ENCODE measurements at regions not wholly inside any gene's neighbourhood (a gene's known extent, or its start where the extent isn't known, plus 50 kb on each side); places are given as distances from the start of the nearest gene placed in this dataset.

GRCh38 chr5:56369361-56369811, 136.3 kb upstream of the ANKRD55 start:
- Histone ChIP-seq H3K4me3 (no peak overlapping the region), H3K27me3 (no peaks in the 10 kb centered on the region), H3K9me3 (no peaks in the 10 kb centered on the region), H3K36me3 (no peaks in the 10 kb centered on the region), H3K27ac (no peak overlapping the region), H3K4me1 (no peaks in the 10 kb centered on the region)
- DNase-seq (no peak), ATAC-seq (no peak)
- intact Hi-C loops (cut with DNase I), result no loop called here
- no peak for TF ChIP-seq CTCF (IDR thresholded peaks at IDR 0.05)

DNA sequence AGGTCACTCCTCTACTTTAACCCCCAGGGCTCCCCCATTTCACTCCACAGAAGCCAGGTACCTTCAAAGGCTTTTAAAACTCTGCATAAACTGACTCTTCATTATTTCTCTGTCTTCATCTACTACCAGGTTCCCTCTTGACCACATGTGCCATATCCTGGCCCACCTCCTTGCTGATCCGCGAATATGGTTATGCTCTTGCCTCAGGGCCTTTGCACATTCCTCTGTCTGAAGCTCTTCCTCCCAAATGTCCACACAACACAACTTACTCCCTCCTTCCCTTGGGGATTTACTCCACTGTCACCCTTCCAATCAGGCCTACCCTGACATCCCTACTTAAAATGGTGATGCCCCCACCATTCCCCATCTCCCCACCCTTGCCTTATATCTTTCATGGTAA, 134.6 kb upstream of the ANKRD55 start:
- Histone ChIP-seq H3K4me3 (no peak overlapping the region), H3K27me3 (no peaks in the 10 kb centered on the region), H3K9me3 (no peaks in the 10 kb centered on the region), H3K4me1 (no peaks in the 10 kb centered on the region), H3K27ac (no peak overlapping the region), H3K36me3 (no peaks in the 10 kb centered on the region)
- intact Hi-C loops (cut with DNase I), result no loop called here
- DNase-seq (no peak), ATAC-seq (no peak)
- no peak for TF ChIP-seq CTCF (IDR thresholded peaks at IDR 0.05)

GRCh38 chr5:56366986-56367385, 133.9 kb upstream of the ANKRD55 start:
- no peak for ATAC-seq
- no peak for TF ChIP-seq CTCF (IDR thresholded peaks at IDR 0.05)
- no peak overlapping the region for H3K27ac ChIP-seq
- no peaks in the 10 kb centered on the region for H3K9me3 ChIP-seq
- H3K4me1 ChIP-seq, result no peaks in the 10 kb centered on the region
- no peaks in the 10 kb centered on the region for H3K27me3 ChIP-seq
- no peak overlapping the region for H3K4me3 ChIP-seq
- H3K36me3 ChIP-seq, result no peaks in the 10 kb centered on the region
- no peak for DNase-seq
- intact Hi-C loops (cut with DNase I), result no loop called here

DNA sequence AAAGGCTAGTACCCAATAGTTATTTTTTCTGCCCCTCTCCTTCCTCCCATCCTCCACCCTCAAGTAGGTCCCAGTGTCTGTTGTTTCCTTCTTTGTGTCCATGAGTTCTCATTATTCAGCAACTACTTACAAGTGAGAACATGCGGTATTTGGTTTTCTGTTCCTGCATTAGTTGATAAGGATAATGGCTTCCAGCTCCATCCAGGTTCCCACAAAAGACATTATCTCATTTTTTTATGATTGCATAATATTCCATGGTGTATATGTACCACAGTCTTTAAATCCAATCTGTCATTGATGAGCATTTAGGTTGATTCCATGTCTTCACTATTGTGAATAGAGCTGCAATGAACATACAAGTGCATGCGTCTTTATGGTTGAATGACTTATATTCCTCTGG, 128.3 kb upstream of the ANKRD55 start:
- no peaks in the 10 kb centered on the region for H3K36me3 ChIP-seq
- no peaks in the 10 kb centered on the region for H3K27me3 ChIP-seq
- no peaks in the 10 kb centered on the region for H3K4me1 ChIP-seq
- DNase-seq (no peak), ATAC-seq (no peak)
- intact Hi-C loops (cut with DNase I), result no loop called here
- no peak overlapping the region for H3K27ac ChIP-seq
- TF ChIP-seq CTCF (IDR thresholded peaks at IDR 0.05), result no peak
- H3K9me3 ChIP-seq, result no peaks in the 10 kb centered on the region
- H3K4me3 ChIP-seq, result no peak overlapping the region

GRCh38 chr5:56360816-56361215, 127.7 kb upstream of the ANKRD55 start:
- TF ChIP-seq CTCF (IDR thresholded peaks at IDR 0.05), result no peak
- H3K36me3 ChIP-seq, result no peaks in the 10 kb centered on the region
- no peaks in the 10 kb centered on the region for H3K9me3 ChIP-seq
- no peaks in the 10 kb centered on the region for H3K27me3 ChIP-seq
- H3K27ac ChIP-seq, result no peak overlapping the region
- no peak for DNase-seq
- no peak overlapping the region for H3K4me3 ChIP-seq
- ATAC-seq, result no peak
- intact Hi-C loops (cut with DNase I), result no loop called here
- no peaks in the 10 kb centered on the region for H3K4me1 ChIP-seq

Measured in upper lobe of right lung (tissue), 1 donor.